Kidney glomerular epithelial cell (primary cell): ENCODE measurements at regions not wholly inside any gene's neighbourhood (a gene's known extent, or its start where the extent isn't known, plus 50 kb on each side); places are given as distances from the start of the nearest gene placed in this dataset.
"Not testable (repeated sequence)": the region's sequence is repeated elsewhere in the genome, so short reads cannot be mapped to it uniquely, and the experiment has no call there.

Source experiments
- DNase-seq: peaks from one replicate; lab custom pipeline; 2025; lab: John Stamatoyannopoulos, UW

DNA sequence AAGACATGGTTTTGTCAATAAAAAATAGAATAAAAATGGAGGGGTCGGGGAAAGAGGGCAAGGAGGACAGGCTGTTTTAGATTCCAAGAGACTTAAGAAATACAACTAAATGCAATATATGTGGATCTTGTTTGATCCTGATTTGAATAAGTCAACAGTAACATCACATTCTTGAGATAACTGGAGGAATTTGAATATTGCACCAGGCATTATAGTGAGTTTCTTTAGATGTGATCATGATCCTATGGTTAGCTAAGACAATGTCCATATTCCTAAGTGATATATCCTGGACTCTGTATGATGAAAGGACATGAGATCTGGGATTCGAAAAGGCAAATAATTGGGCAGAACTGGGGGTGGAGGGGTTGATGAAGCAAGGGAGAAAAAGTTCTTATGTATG lies 311.8 kb downstream of the PLPP3 start:
- DNase-seq, result no peak

DNA sequence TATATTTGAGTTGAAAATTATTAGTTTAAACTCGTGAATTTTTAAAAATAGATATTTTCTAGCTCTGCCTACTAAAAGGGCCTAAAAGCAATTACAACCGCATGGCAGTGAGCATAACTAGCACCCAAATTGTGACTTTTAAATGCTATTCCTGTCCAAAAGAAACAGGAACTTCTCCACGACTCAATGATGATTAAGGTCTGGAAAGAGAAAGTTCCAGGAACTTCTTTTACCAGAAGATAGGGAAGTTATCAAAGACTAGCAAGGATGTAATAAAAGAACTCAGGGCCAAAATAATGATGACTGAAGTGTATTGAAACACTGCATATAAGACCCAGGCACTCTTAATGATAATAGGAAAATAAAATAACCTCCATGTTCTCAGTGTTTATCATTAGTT lies 313.0 kb downstream of the PLPP3 start:
- no peak for DNase-seq

DNA sequence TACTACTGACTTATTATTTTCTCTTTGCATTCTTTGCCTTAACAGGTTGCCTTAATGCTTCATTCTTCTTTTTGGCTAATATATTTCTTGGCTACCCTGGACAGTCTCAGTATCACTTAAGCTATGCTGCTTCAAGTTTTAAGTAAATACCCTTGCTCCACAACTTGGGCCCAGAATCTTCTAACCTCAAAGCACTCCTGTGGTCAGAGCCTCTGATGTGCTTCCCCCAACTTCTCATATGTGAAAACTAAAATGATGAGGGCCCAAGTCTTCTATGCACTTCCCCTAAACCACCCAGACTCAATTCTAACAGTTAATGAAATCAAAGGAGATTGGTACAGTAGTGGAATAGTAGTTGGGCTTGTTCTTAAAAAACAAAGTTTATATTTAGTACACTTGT lies 314.1 kb downstream of the PLPP3 start:
- no peak for DNase-seq

DNA sequence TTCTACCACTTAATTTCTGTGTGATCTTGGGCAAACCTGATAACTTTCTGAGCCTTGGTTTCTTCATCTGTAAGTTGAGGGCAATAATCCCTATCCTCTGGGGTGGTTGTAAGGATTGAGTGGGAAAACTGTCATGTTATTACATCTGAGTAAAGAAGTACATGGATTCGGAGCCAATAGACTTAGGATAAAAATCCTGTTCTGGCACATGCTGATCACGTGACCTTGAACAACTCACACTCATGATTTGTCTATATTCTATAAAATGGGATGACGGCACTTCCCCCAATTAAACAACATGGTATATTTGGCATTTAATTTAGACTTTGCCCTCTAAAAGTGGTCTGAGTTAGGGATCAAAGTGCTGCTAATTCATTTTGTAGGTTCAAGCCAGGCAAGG lies 315.5 kb downstream of the PLPP3 start:
- no peak for DNase-seq

DNA sequence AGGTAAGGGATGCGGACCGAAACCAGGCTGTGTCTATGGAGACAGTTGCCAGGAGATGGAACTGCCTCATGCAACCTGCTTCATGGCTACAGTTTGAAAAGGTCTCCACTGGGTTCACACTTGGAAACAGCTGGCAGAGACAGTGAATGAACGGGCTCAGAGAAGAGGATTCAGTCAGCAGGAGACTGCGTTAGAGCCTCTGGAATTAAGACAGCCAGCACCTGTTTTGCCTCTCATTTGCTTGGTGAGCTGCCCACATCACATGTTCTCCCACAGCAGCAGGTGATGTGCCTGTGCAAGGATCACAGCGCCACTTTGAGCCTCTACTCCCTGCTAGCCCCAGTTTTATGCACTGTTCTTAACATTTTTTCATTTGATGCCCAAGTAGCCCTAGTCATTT lies 321.0 kb downstream of the PLPP3 start:
- DNase-seq, result no peak

DNA sequence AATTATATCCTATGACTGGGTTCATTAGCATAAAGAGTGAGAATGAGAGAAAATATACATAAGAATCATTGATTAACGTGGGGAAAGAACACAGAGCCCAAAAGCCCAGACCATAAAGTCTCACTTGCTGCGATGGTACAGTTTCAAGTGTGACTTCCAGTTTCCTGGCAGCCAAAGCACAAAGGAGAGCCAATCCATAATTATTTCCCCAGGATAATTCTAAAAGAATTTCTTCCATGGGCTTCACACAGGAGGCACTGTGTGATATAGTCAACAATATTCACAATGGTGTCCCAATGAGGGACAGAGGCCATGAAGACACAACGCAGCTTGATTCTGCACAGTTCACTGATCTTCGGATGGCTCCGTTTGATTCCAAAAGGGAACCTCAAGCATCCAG lies 321.6 kb downstream of the PLPP3 start:
- no peak for DNase-seq

DNA sequence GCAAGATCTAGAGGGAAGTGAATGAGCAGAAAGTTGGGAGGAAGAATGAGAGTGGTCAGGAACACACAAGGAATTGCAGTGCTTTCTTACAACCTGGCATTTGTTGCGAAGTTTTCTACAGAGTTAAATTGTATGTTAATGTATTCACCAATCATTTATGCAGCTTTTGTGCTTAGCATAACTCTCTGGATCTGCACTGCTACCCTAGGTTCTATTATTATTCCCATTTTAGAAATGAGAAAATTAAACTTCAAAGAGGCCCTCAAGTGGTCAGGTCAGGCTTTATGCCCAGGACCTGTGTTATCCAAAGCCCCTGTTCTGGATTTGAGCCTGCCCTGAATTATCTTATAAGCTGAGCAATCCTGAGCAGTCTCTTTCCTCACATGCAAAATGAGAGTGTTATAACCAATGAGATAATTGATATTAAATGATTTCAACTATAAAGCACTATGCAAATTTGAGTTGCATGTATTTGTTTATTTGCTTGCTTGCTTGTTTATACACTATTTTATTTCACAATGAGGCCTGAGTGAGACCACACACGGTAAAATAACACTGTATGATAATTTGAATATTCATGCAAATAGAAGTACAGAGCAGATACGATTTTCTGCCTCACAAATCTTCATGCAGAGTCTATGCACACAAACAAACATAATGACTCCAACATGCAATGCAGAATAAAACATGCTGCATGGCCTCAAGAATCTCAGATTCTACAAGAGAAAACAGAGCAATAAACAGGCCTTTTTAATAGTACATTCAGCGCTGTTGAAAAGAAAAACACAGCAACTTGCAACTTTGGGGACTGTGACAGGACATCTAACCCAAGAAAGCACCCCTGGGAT lies 323.0 kb downstream of the PLPP3 start:
- DNase-seq, result no peak

DNA sequence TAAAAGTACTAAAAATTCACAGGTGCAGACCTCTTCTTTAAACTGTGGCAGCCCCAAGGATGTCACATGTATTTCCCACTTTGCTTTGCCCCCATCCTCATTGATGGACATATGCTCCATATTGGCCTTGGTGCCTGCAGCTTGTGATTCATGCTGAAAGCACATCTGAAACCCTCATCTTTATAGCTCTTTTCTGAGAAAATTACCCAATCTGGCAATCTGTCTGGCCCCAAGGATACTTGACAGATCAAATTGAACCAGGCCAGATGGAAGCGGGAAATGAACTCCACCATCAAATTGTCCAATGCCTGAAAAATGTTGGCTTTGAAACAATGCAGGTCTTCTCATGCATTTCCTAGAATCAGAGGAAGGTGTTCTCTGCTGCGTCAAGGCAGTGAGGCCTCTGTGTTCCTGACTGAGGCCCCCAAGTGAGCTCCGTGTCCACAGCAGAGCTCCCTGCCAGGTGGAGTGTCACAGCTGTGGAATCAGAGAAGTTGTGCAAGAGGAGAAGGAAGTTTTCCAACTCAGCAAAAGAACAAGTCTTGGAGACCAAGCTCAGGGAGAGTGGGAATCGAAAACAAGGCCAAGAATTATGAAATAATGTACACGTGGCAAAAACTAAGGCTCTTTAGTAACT lies 323.7 kb downstream of the PLPP3 start:
- no peak for DNase-seq

DNA sequence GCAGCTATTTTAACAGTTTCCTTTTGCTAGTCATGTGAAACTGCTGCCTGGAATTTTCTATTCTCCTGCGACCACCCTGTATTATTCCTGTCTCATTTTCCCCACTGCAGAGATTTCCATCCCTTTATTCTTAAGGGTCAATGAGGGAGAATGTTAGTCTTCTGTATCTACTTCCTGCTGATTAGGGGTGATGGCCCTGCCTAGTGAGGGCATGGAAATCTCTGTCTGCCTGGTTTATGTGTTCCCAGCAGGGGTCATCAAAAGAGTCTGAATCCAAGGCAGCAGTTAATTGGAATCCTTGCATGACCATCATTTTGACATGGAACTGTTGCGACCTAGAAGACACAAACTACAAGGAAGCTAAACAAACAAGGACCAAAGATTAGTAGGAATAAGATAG lies 325.2 kb downstream of the PLPP3 start:
- no peak for DNase-seq

DNA sequence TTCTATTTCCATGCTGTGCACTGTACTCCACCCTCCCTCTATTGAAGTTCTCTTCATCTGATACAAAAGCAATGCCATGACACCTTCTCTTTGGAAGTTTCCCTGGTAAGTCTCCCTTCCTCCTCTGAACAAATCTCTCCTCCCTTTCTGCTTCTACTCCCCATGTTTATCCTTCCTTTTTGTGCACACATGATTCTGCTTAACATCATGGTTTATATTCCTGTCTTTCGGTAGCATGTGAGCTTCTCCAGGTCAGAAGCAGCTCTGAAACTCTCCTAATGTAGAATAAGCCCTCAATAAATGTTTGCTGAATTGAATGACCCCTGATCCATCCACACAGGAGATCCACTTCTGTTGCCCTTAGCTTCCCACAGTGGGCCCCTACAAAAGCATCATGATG lies 328.6 kb downstream of the PLPP3 start:
- DNase-seq, result no peak

- DNase-seq, result no peak
Measured at GRCh38 chr1:56249234-56249633, 330.1 kb downstream of the PLPP3 start.

DNA sequence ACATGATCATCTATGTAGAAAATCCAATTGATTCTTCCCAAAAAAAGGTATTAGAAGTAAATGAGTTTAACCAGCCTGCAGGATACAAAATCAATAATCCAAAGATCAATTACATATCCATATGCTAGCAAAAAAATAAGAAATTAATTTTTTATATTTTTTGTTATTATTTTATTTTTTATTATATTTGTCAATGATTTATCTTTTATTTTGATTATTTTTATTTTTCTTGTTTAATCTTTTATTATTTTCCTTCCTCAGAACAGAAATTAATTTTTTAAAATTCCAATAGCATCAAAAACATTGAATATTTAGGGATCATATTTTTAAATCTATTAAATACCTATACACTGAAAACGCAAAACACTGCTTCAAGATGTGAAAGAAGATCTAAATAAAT lies 331.2 kb downstream of the PLPP3 start:
- DNase-seq, result no peak

DNA sequence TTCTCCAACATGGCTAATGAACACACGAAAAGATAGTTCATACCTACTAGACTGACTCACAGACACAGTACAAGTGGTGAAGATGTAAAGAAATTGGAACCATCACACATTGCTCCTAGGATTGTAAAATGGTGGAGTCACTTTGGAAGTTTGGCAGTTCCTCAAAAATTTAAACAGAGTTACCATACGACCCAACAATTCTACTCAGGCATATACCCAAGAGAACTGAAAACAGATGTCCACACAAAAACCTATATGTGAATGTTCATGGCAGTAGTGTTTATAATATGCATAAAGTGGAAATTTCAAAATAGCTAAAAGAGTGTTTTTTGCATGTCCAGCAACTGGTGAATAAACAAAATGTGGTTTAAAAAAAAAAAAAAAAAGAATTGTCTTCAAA lies 332.6 kb downstream of the PLPP3 start:
- DNase-seq, result not testable (repeated sequence)

GRCh38 chr1:56240400-56240799 lies 339.0 kb downstream of the PLPP3 start:
- no peak for DNase-seq

DNA sequence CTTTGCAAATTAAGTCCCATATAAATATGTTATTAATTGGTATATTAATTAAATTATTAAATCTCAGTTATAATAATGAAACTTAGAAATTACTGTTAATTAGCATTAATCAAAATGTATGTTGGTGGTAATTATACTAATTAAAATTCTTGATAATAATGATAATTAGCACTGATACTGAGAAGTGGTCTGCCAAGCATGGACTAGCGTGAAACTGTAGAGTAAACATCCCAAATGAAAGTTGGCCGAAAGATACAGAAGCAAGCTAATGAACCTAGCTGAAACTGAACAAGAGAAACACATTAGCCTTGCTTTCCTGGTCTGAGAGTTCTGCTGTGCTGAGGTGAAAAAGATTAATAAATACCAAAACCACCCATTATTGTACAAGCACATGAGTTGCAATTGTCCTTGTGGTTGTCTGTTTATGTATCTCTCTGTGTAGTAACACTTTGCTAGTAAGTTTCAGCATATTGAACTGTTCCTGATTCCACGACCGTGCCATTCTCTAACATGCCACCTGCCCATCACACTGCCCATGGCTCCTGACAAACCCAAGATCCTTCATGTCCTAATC lies 341.8 kb downstream of the PLPP3 start:
- DNase-seq, result no peak

- DNase-seq, result no peak
Measured at GRCh38 chr1:56236688-56237087, 342.7 kb downstream of the PLPP3 start.

DNA sequence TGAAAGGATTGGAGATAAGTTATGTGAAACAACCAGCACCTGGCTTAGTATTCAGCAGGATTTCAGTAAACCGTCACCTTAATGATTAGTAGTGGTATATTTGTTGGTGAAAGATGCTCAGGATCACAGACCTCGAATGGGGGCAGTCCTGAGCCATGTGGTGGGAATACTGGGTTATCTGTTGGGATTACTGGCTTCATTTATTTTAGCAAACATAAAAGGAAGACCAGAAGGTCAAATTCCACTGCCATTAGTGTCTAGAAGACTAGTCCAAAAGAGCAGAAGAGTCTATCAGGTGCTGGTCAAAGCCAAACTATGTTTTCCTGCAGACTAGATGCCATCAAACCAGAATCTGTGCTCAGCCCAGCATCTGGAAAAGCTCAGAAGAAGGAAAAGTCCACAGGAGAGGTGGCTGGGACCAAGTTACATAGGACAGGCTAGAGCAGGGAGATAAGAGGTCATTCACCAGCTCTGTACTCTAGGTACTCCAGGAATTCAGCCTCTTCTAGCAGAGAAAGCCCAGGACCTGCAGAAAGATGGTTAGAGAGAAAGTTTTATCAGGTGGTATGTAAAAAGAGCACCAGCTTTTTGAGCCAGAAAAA lies 343.4 kb downstream of the PLPP3 start:
- DNase-seq, result no peak

DNA sequence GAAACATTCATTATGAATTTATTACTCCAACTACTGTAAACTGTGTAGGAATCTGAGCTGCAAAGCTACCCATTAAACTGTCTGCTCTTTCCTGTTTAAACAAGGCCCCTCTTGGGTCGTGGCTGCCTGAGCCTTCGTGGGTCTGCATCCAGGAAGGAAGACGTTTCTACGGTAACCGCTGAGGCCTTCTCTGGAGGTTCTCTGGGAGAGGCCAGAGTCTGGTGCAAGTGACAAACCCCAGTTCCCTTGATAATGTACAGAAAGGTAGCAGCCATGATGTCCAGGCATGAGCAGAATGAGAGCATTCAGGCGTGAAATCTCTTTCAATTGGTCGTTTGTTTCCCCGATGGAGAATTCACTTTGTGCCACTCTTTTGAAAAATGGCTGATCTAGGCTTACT lies 350.2 kb downstream of the PLPP3 start:
- no peak for DNase-seq

- no peak for DNase-seq
Measured at GRCh38 chr1:56227886-56228285, 351.5 kb downstream of the PLPP3 start.

DNA sequence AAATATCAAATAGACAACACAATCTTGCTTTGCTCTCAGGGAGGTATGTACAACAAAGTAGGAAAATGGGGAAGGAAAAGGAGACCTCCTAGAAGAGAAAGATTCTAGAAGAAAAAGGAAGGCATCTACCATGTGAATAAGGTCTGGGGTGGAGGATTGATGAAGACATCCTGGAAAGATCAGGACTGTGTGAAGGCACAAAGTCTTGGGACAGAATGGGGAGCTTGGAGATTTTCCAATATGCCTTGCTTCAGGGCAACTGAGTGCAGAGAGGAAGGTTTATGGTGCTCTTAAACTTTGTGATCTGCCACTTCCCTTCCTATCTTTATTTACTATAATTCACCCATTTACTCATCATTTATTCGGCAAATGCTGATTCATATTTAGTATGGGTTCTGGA lies 352.0 kb downstream of the PLPP3 start:
- DNase-seq, result no peak

DNA sequence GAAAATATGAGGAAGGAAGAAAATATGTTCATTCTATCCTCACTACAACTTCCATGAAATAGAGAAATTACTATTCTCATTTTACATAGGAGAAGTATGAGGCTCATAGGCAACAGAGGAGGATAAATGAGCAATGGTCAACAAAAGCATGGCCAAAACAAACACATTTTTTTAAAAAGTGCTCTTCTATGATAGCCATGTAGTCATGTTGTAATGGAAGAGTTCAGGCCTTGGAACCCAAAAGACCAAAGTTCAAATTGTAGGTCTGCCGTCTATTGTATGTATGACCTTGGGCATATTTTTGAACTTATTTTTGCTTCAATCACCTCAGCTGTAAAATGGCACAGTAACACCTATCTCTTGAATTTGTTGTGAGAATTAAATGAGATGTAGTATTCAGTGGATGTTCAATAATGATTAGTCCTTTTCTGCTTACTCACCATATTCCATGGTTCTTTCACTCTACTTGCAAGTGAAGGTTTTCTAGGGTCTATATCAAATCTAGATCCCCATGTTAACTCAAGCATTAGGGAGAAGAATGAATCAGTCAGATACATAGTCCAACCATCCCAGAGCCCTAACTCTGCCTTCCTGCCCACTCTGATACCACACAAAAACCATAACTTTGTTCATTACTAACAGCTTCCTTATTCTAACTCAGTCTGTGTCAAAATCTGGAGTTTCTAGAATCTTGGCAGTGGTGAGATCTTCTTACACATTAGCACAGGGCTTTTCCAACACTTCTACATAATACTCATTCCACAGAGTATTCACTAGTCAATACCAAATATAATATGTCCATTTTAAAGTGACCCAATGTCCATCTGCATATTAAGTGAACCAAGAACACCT lies 353.2 kb downstream of the PLPP3 start:
- no peak for DNase-seq

- DNase-seq, result no peak
Measured at GRCh38 chr1:56223968-56224367, 355.4 kb downstream of the PLPP3 start.
